Activated CD4-positive, alpha-beta T cell treated with anti-CD3 and anti-CD28 coated beads, Interleukin-2, amount 10 ng/mL, durations not matched to agents 24 days and 14 days (primary cell): ENCODE measurements at regions not wholly inside any gene's neighbourhood (a gene's known extent, or its start where the extent isn't known, plus 50 kb on each side); places are given as distances from the start of the nearest gene placed in this dataset.
A peak's percentile ranks its signal among the peaks of the same experiment; 100 is the strongest.

Experiments
- DNase-seq: peaks from one replicate; pipeline ENCODE4 v3.0.0; 2022
- H3K27ac Mint-ChIP-seq: one replicate; pipeline ENCODE4 v1.8.0; 2022; ENCODE audit warnings: mild to moderate bottlenecking, mixed read lengths
- H3K27me3 Mint-ChIP-seq: one replicate; pipeline ENCODE4 v1.8.0; 2022; ENCODE audit warnings: mixed read lengths
- H3K36me3 Mint-ChIP-seq: one replicate; pipeline ENCODE4 v1.8.0; 2022; ENCODE audit warnings: low read depth, mild to moderate bottlenecking, mixed read lengths
- H3K4me1 Mint-ChIP-seq: one replicate; pipeline ENCODE4 v1.8.0; 2021; ENCODE audit warnings: mixed read lengths
- H3K4me3 Mint-ChIP-seq: one replicate; pipeline ENCODE4 v1.8.0; 2022; ENCODE audit warnings: mild to moderate bottlenecking, moderate library complexity, mixed read lengths
- H3K9me3 Mint-ChIP-seq: one replicate; pipeline ENCODE4 v1.8.0; 2021; ENCODE audit warnings: mixed read lengths
- intact Hi-C: fragments of 100-400 bp; cut with micrococcal nuclease; formaldehyde crosslinking; loops from one replicate; pipeline ENCODE4 v1.15.1; 2023

- Mint-ChIP-seq H3K9me3 (peaks cover 21% of the 10 kb centered on the region), H3K36me3 (peaks cover 15% of the 10 kb centered on the region), H3K4me1 (peaks cover 69% of the 10 kb centered on the region), H3K27ac (no peak overlapping the region), H3K4me3 (no peak overlapping the region), H3K27me3 (no peaks in the 10 kb centered on the region)
- intact Hi-C loops: no loop called here
- DNase-seq: no peak
Measured at GRCh38 chr13:22111961-22112360, 441.1 kb downstream of the FGF9 start.

GRCh38 chr13:22112956-22113745 is 442.3 kb downstream of the FGF9 start:
- Mint-ChIP-seq H3K27me3 (no peaks in the 10 kb centered on the region), H3K36me3 (peaks cover 15% of the 10 kb centered on the region), H3K4me3 (no peak overlapping the region), H3K27ac (no peak overlapping the region), H3K4me1 (peaks cover 60% of the 10 kb centered on the region), H3K9me3 (peaks cover 25% of the 10 kb centered on the region)
- intact Hi-C loops: no loop called here
- DNase-seq: no peak

GRCh38 chr13:22114630-22115311 is 443.9 kb downstream of the FGF9 start:
- peaks cover 28% of the 10 kb centered on the region for H3K9me3 Mint-ChIP-seq
- intact Hi-C loops: loop anchor here (1.0 kb wide), 3 partner anchors 12 to 52 kb away; no protein-coding TSS in a partner anchor
- H3K4me3 Mint-ChIP-seq: peak overlapping the region; percentile 53
- H3K4me1 Mint-ChIP-seq: peaks cover 55% of the 10 kb centered on the region
- no peaks in the 10 kb centered on the region for H3K27me3 Mint-ChIP-seq
- peaks cover 18% of the 10 kb centered on the region for H3K36me3 Mint-ChIP-seq
- peak; percentile 88 for DNase-seq
- peak overlapping the region; percentile 94 for H3K27ac Mint-ChIP-seq

DNA sequence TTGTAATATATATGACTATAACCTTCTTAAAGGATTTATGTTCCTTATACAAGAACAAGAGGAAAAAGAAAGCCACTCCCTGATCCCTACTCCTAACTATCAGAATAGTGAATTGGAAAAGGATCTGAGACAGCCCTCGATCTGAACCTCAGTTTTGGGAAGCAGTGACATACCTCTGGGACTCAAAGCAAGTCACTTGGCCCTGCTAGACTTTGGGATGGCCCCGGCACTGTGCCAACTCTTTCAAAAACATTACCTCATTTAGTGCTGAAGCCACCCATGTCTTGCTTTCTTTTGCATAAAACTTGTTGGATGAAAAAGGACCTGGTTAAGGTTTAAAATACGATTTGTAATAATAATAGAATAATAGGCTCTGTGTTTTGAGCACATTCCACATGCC is 447.3 kb downstream of the FGF9 start:
- Mint-ChIP-seq H3K9me3 (peaks cover 25% of the 10 kb centered on the region), H3K27ac (no peak overlapping the region), H3K27me3 (no peaks in the 10 kb centered on the region), H3K4me3 (no peak overlapping the region), H3K36me3 (peaks cover 14% of the 10 kb centered on the region), H3K4me1 (peaks cover 38% of the 10 kb centered on the region)
- DNase-seq: no peak
- intact Hi-C loops: no loop called here

DNA sequence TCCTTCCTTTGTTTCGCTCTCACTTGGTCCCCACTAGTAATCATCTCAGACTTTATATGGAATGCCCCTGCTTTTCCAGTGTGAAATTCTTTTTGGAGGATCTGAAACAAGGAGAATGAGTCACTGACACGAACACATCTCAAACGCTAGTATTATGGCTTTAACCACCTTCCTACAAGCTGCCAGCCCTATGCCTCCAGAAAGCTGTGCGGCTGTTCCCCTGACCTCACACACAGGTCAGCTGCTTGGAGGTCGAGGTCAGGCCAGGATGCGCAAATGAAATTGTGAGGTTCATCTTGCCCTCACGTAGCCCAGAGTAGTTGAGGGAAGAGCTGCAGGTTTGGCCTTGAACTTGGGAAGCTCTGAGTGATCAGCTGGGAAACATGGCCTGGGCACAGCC is 449.8 kb downstream of the FGF9 start:
- Mint-ChIP-seq H3K36me3 (peaks cover 5% of the 10 kb centered on the region), H3K9me3 (peaks cover 10% of the 10 kb centered on the region)

GRCh38 chr13:22121146-22121739 is 450.4 kb downstream of the FGF9 start:
- Mint-ChIP-seq H3K4me1 (peaks cover 31% of the 10 kb centered on the region), H3K36me3 (peaks cover 3% of the 10 kb centered on the region), H3K27me3 (no peaks in the 10 kb centered on the region), H3K27ac (no peak overlapping the region), H3K4me3 (no peak overlapping the region), H3K9me3 (peaks cover 9% of the 10 kb centered on the region)
- intact Hi-C loops: no loop called here
- DNase-seq: no peak

More for the DNA sequence above, 449.8 kb downstream of the FGF9 start:
- Mint-ChIP-seq H3K27me3 (no peaks in the 10 kb centered on the region), H3K4me1 (peaks cover 29% of the 10 kb centered on the region), H3K27ac (no peak overlapping the region), H3K4me3 (no peak overlapping the region)
- intact Hi-C loops: no loop called here
- DNase-seq: no peak

DNA sequence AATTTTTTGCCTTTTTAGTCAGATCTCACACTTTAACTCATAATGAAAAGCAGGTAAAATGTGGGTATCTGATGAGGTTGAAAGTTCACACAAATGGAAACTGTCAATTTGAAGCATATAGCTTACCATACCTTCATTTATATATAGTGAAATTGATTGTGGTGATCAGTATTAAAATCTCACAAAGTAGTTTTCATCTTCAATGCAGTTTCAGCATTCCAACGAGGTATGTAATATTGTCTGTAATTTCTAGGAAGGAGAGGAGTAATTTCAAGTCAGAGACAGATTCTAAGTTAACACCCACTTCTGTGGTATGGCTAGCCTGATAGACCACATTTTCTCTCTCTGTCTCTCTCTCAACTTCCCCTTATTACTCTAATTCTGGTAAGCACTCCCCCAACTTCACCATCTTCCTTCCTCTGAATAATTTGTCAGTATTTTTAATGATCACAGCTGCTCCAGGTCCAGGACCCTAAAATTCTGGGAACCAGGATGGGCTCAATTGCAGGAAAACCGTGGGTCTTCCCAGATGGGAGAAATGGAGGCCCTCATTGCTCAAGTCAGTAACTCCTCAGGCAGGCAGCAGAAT is 455.7 kb downstream of the FGF9 start:
- Mint-ChIP-seq H3K27me3 (no peaks in the 10 kb centered on the region), H3K36me3 (peaks cover 5% of the 10 kb centered on the region), H3K27ac (peak overlapping the region; percentile 76), H3K4me1 (peaks cover 40% of the 10 kb centered on the region), H3K4me3 (peak overlapping the region; percentile 18), H3K9me3 (peaks cover 13% of the 10 kb centered on the region)
- DNase-seq: no peak
- intact Hi-C loops: loop anchor here (1.0 to 5.0 kb wide), 5 partner anchors 12 to 109 kb away; no protein-coding TSS in a partner anchor

GRCh38 chr13:22127277-22128164 is 456.6 kb downstream of the FGF9 start:
- Mint-ChIP-seq H3K27ac (peak overlapping the region; percentile 2), H3K4me3 (peak overlapping the region; percentile 2), H3K36me3 (peaks cover 5% of the 10 kb centered on the region), H3K9me3 (peaks cover 14% of the 10 kb centered on the region), H3K4me1 (peaks cover 38% of the 10 kb centered on the region), H3K27me3 (no peaks in the 10 kb centered on the region)
- DNase-seq: no peak
- intact Hi-C loops: loop anchor here (2.0 to 5.0 kb wide), 3 partner anchors 13 to 110 kb away; no protein-coding TSS in a partner anchor

- no peak overlapping the region for H3K27ac Mint-ChIP-seq
- H3K27me3 Mint-ChIP-seq: no peaks in the 10 kb centered on the region
- H3K9me3 Mint-ChIP-seq: peaks cover 14% of the 10 kb centered on the region
- intact Hi-C loops: loop anchor here (5.0 kb wide), 1 partner anchor 111 kb away; no protein-coding TSS in a partner anchor
- no peak overlapping the region for H3K4me3 Mint-ChIP-seq
- peaks cover 5% of the 10 kb centered on the region for H3K36me3 Mint-ChIP-seq
- no peak for DNase-seq
- peaks cover 38% of the 10 kb centered on the region for H3K4me1 Mint-ChIP-seq
Measured at GRCh38 chr13:22128441-22129408, 457.9 kb downstream of the FGF9 start.

- Mint-ChIP-seq H3K27ac (peak overlapping the region; percentile 17), H3K36me3 (peaks cover 5% of the 10 kb centered on the region), H3K4me3 (no peak overlapping the region), H3K27me3 (no peaks in the 10 kb centered on the region), H3K4me1 (peaks cover 28% of the 10 kb centered on the region), H3K9me3 (peaks cover 14% of the 10 kb centered on the region)
- intact Hi-C loops: no loop called here
- DNase-seq: no peak
Measured at GRCh38 chr13:22130254-22130653, 459.4 kb downstream of the FGF9 start.

GRCh38 chr13:22134261-22134660 is 463.4 kb downstream of the FGF9 start:
- intact Hi-C loops: no loop called here
- Mint-ChIP-seq H3K27ac (no peak overlapping the region), H3K27me3 (peaks cover 1% of the 10 kb centered on the region), H3K9me3 (peaks cover 10% of the 10 kb centered on the region), H3K4me1 (peaks cover 10% of the 10 kb centered on the region), H3K36me3 (peaks cover 5% of the 10 kb centered on the region), H3K4me3 (no peak overlapping the region)
- DNase-seq: no peak

DNA sequence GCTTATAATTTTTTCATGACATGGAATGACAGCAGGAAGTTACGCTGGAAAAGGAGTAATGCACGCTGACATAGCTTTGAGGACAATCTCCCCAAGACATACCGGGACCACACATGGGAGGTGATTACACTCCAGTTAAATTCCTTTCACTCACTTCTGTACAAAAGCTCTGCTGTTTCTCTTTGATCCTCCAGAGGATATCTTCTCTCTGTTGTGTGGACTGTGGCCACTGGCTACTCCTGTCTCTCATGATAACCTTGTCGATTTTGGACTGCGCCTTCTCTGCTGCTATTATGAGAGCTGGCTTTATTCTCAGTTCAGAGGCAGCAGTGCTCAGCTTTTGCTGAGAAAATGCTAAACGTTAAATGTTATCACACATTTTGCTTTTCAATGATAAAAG is 464.6 kb downstream of the FGF9 start:
- Mint-ChIP-seq H3K27ac (no peak overlapping the region), H3K4me1 (peaks cover 4% of the 10 kb centered on the region), H3K4me3 (no peak overlapping the region), H3K36me3 (no peaks in the 10 kb centered on the region), H3K27me3 (peaks cover 1% of the 10 kb centered on the region), H3K9me3 (peaks cover 5% of the 10 kb centered on the region)
- no peak for DNase-seq
- intact Hi-C loops: no loop called here
